G401.6 (cell line): ENCODE measurements at regions not wholly inside any gene's neighbourhood (a gene's known extent, or its start where the extent isn't known, plus 50 kb on each side); places are given as distances from the start of the nearest gene placed in this dataset.
A peak's percentile ranks its signal among the peaks of the same experiment; 100 is the strongest.
"Not testable (repeated sequence)": the region's sequence is repeated elsewhere in the genome, so short reads cannot be mapped to it uniquely, and the experiment has no call there.

Source experiments
- FAIRE-seq: peaks from 2 replicates; lab custom pipeline; 2012; peaks lifted over from hg19 to GRCh38; lab: Jason Lieb, UNC

- no peak for FAIRE-seq
Measured at GRCh38 chr10:64867501-64867962, 1346.3 kb downstream of the REEP3 start.

GRCh38 chr10:64873088-64873487 lies 1351.9 kb downstream of the REEP3 start:
- no peak for FAIRE-seq

- no peak for FAIRE-seq
Measured at GRCh38 chr10:64873959-64874358, 1352.8 kb downstream of the REEP3 start.

- no peak for FAIRE-seq
Measured at GRCh38 chr10:64880546-64880945, 1359.3 kb downstream of the REEP3 start.

GRCh38 chr10:64881257-64881656 lies 1360.1 kb downstream of the REEP3 start:
- FAIRE-seq, result no peak

- FAIRE-seq, result no peak
Measured at GRCh38 chr10:64896582-64896981, 1375.4 kb downstream of the REEP3 start.

GRCh38 chr10:64906311-64906710 lies 1385.1 kb downstream of the REEP3 start:
- FAIRE-seq, result not testable (repeated sequence)

GRCh38 chr10:64924306-64924705 lies 1403.1 kb downstream of the REEP3 start:
- not testable (repeated sequence) for FAIRE-seq

GRCh38 chr10:64952042-64952441 lies 1430.8 kb downstream of the REEP3 start:
- FAIRE-seq, result no peak

GRCh38 chr10:64956441-64956840 lies 1435.2 kb downstream of the REEP3 start:
- FAIRE-seq, result no peak

GRCh38 chr10:64959116-64959515 lies 1437.9 kb downstream of the REEP3 start:
- FAIRE-seq, result no peak

GRCh38 chr10:64959883-64960282 lies 1438.7 kb downstream of the REEP3 start:
- no peak for FAIRE-seq

- FAIRE-seq, result no peak
Measured at GRCh38 chr10:64973391-64973790, 1452.2 kb downstream of the REEP3 start.

GRCh38 chr10:64976150-64976549 lies 1454.9 kb downstream of the REEP3 start:
- no peak for FAIRE-seq

- FAIRE-seq, result peak; percentile 91
Measured at GRCh38 chr10:64977915-64978314, 1456.7 kb downstream of the REEP3 start.

GRCh38 chr10:64996886-64997285 lies 1475.7 kb downstream of the REEP3 start:
- FAIRE-seq, result no peak

GRCh38 chr10:65010845-65011244 lies 1489.6 kb downstream of the REEP3 start:
- FAIRE-seq, result no peak

GRCh38 chr10:65017523-65017922 lies 1496.3 kb downstream of the REEP3 start:
- FAIRE-seq, result no peak

- FAIRE-seq, result no peak
Measured at GRCh38 chr10:65024886-65025285, 1503.7 kb downstream of the REEP3 start.

- no peak for FAIRE-seq
Measured at GRCh38 chr10:65030263-65030662, 1509.1 kb downstream of the REEP3 start.

GRCh38 chr10:65032867-65033769 lies 1511.9 kb downstream of the REEP3 start:
- no peak for FAIRE-seq

GRCh38 chr10:65033957-65034356 lies 1512.8 kb downstream of the REEP3 start:
- FAIRE-seq, result no peak

GRCh38 chr10:65040796-65041195 lies 1519.6 kb downstream of the REEP3 start:
- no peak for FAIRE-seq

GRCh38 chr10:65041307-65041706 lies 1520.1 kb downstream of the REEP3 start:
- no peak for FAIRE-seq
